K562 (cell line): ENCODE measurements at regions not wholly inside any gene's neighbourhood (a gene's known extent, or its start where the extent isn't known, plus 50 kb on each side); places are given as distances from the start of the nearest gene placed in this dataset.

Source experiments
- BRD9 ChIP-seq: fragments of 450-650 bp; IDR thresholded peaks from 2 replicates; pipeline ENCODE4 v1.6.1; 2018; ENCODE audit warnings: low read depth; ENCODE audit not compliant: partially characterized antibody
- CREBBP ChIP-seq: IDR thresholded peaks from one replicate; pipeline ENCODE4 v1.6.1; 2012; ENCODE audit warnings: low read depth, mild to moderate bottlenecking, control low read depth, inconsistent platforms, low read length
- DNMT1 ChIP-seq: fragments of 450-650 bp; IDR thresholded peaks from 2 replicates; pipeline ENCODE4 v1.6.1; 2016; ENCODE audit warnings: antibody characterized with exemption, mild to moderate bottlenecking
- FOXK2 ChIP-seq, 2 experiments: fragments of 450-650 bp; IDR thresholded peaks in 1 of 2; conservative IDR thresholded peaks in 1 of 2; 2 replicates each; pipeline ENCODE4 v1.6.1; 2016; ENCODE audit warnings: low read depth in 2 of 2, mild to moderate bottlenecking in 1 of 2
- KLF16 ChIP-seq: IDR thresholded peaks from 2 replicates; pipeline ENCODE4 v1.6.1; 2016; ENCODE audit warnings: antibody characterized with exemption
- MIER1 ChIP-seq: fragments of 450-650 bp; IDR thresholded peaks from 2 replicates; pipeline ENCODE4 v1.6.1; 2016; ENCODE audit warnings: antibody characterized with exemption, mild to moderate bottlenecking, low read depth
- NCOA1 ChIP-seq: fragments of 450-650 bp; IDR thresholded peaks from 2 replicates; pipeline ENCODE4 v1.6.1; 2016; ENCODE audit warnings: low read depth
- NFATC3 ChIP-seq: fragments of 450-650 bp; IDR thresholded peaks from 2 replicates; pipeline ENCODE4 v1.6.1; 2017; ENCODE audit warnings: mild to moderate bottlenecking
- PHF20 ChIP-seq: fragments of 450-650 bp; IDR thresholded peaks from 2 replicates; pipeline ENCODE4 v1.6.1; 2018; ENCODE audit not compliant: partially characterized antibody
- RBM39 ChIP-seq: fragments of 200-400 bp; formaldehyde crosslinking; optimal IDR thresholded peaks from 2 replicates; pipeline ENCODE3; 2018; ENCODE audit warnings: low read depth, low read length
- SNIP1 ChIP-seq: fragments of 450-650 bp; IDR thresholded peaks from 2 replicates; pipeline ENCODE4 v1.7.1; 2017; ENCODE audit warnings: low read depth, mild to moderate bottlenecking
- ZC3H8 ChIP-seq: fragments of 450-650 bp; IDR thresholded peaks from 2 replicates; pipeline ENCODE4 v1.6.1; 2017
- ZNF778 ChIP-seq: fragments of 450-650 bp; formaldehyde crosslinking; IDR thresholded peaks from 2 replicates; pipeline ENCODE4 v1.4.0; 2020; ENCODE audit warnings: mild to moderate bottlenecking, moderate library complexity
- TF ChIP-seq, protein P1 (sequence below), 2 experiments: fragments of 450-650 bp; conservative IDR thresholded peaks; 2 replicates each; pipeline ENCODE4 v1.6.1; 2017; ENCODE audit warnings: mild to moderate bottlenecking in 2 of 2, moderate library complexity in 2 of 2
- TF ChIP-seq, protein P2 (sequence below): fragments of 450-650 bp; formaldehyde crosslinking; IDR thresholded peaks from 2 replicates; pipeline ENCODE4 v1.4.0; 2020; ENCODE audit warnings: mild to moderate bottlenecking, mixed read lengths
- TF ChIP-seq, protein P3 (sequence below): fragments of 200-800 bp; sonication (Bioruptor generic); IDR thresholded peaks from 2 replicates; pipeline ENCODE4 v1.6.1; 2017; ENCODE audit warnings: missing genetic modification characterization, missing compliant biosample characterization
- TF ChIP-seq, protein P4 (sequence below): IDR thresholded peaks from 2 replicates; pipeline ENCODE4 v1.6.1; 2016; ENCODE audit warnings: missing genetic modification characterization, missing compliant biosample characterization
- TF ChIP-seq, protein P5 (sequence below): fragments of 450-650 bp; formaldehyde crosslinking; IDR thresholded peaks from 2 replicates; pipeline ENCODE4 v1.4.0; 2022; ENCODE audit warnings: missing genetic modification characterization
- TF ChIP-seq, protein P6 (sequence below), 3 experiments: IDR thresholded peaks in 2 of 3; conservative IDR thresholded peaks in 1 of 3; 2 replicates each; pipeline ENCODE4 v1.5.1; 2011 to 2012; ENCODE audit warnings: low read length in 3 of 3, mild to moderate bottlenecking in 3 of 3, control low read depth in 2 of 3, improper control_type of control experiment in 1 of 3, inconsistent platforms in 1 of 3, low read depth in 1 of 3, mixed read lengths in 1 of 3, moderate library complexity in 1 of 3; ENCODE audit not compliant: insufficient read depth in 2 of 3

DNA sequence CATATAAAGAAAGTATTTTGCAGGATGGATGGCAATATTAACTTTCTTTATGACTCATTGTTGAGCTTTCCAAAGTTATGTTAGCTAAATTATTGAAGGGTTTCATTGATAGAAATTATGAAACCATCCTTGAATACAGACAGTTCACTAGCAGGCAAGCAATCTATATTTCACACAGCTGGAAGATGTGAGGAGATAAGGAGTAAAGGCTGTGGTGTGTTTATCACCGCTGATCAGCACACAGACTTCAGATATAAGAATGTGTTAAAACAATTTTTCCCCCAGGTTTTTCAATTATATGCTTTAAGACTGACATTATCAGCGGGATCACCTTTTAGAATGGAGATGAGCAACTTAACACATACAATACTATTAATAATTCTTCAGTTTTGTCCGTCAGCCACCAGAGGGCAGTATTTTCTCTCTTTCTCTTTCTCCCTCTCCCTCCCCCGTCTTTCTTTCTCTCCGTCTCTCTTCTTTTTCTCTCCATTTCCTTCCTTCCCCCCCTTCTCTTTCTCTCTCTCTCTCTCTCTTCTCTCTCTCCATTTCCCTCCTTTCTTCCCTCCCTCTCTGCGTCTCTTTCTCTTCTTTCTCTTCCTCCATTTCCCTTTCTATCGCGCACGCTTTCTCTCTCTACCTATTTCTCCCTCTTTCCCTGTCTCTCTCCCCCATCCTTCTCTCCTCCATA is 62.9 kb upstream of the FAM171A1 start (continued):
- TF ChIP-seq, protein P1, sequence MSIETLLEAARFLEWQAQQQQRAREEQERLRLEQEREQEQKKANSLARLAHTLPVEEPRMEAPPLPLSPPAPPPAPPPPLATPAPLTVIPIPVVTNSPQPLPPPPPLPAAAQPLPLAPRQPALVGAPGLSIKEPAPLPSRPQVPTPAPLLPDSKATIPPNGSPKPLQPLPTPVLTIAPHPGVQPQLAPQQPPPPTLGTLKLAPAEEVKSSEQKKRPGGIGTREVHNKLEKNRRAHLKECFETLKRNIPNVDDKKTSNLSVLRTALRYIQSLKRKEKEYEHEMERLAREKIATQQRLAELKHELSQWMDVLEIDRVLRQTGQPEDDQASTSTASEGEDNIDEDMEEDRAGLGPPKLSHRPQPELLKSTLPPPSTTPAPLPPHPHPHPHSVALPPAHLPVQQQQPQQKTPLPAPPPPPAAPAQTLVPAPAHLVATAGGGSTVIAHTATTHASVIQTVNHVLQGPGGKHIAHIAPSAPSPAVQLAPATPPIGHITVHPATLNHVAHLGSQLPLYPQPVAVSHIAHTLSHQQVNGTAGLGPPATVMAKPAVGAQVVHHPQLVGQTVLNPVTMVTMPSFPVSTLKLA (conservative IDR thresholded peaks at IDR 0.05): peak in 1 of 2 experiments; percentile 43; a peak in 2 of 4 replicates
- TF ChIP-seq CREBBP (no peak), FOXK2 (conservative IDR thresholded peaks at IDR 0.05 in 1 of 2, IDR thresholded peaks at IDR 0.05 in 1 of 2; ENCODE audit: low read depth in 2 of 2) (peak in 1 of 2 experiments; percentile 46; a peak in 1 of 4 replicates), KLF16 (peak; percentile 30; the same call in 1 of the 2 replicates), RBM39 (peak; percentile 95), NFATC3 (peak; percentile 85), ZC3H8 (peak; percentile 92; the same call in 1 of the 2 replicates), DNMT1 (peak; percentile 90; the same call in 1 of the 2 replicates), PHF20 (peak; percentile 55), BRD9 (peak; percentile 97), ZNF778 (CRISPR knock-in tag) (no peak), MIER1 (peak; percentile 73; the same call in 1 of the 2 replicates), NCOA1 (0 out of 2 replicates have a peak, but pooled peaks have one; percentile 53), SNIP1 (peak; percentile 72; the same call in 1 of the 2 replicates)
- TF ChIP-seq, protein P2, sequence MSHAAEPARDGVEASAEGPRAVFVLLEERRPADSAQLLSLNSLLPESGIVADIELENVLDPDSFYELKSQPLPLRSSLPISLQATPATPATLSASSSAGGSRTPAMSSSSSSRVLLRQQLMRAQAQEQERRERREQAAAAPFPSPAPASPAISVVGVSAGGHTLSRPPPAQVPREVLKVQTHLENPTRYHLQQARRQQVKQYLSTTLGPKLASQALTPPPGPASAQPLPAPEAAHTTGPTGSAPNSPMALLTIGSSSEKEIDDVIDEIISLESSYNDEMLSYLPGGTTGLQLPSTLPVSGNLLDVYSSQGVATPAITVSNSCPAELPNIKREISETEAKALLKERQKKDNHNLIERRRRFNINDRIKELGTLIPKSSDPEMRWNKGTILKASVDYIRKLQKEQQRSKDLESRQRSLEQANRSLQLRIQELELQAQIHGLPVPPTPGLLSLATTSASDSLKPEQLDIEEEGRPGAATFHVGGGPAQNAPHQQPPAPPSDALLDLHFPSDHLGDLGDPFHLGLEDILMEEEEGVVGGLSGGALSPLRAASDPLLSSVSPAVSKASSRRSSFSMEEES (CRISPR knock-in tag): no peak
- TF ChIP-seq, protein P3, sequence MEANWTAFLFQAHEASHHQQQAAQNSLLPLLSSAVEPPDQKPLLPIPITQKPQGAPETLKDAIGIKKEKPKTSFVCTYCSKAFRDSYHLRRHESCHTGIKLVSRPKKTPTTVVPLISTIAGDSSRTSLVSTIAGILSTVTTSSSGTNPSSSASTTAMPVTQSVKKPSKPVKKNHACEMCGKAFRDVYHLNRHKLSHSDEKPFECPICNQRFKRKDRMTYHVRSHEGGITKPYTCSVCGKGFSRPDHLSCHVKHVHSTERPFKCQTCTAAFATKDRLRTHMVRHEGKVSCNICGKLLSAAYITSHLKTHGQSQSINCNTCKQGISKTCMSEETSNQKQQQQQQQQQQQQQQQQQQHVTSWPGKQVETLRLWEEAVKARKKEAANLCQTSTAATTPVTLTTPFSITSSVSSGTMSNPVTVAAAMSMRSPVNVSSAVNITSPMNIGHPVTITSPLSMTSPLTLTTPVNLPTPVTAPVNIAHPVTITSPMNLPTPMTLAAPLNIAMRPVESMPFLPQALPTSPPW (CRISPR knock-in tag): peak; percentile 66
- TF ChIP-seq, protein P4, sequence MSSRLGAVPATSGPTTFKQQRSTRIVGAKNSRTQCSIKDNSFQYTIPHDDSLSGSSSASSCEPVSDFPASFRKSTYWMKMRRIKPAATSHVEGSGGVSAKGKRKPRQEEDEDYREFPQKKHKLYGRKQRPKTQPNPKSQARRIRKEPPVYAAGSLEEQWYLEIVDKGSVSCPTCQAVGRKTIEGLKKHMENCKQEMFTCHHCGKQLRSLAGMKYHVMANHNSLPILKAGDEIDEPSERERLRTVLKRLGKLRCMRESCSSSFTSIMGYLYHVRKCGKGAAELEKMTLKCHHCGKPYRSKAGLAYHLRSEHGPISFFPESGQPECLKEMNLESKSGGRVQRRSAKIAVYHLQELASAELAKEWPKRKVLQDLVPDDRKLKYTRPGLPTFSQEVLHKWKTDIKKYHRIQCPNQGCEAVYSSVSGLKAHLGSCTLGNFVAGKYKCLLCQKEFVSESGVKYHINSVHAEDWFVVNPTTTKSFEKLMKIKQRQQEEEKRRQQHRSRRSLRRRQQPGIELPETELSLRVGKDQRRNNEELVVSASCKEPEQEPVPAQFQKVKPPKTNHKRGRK (tag): peak; percentile 100
- TF ChIP-seq, protein P5, sequence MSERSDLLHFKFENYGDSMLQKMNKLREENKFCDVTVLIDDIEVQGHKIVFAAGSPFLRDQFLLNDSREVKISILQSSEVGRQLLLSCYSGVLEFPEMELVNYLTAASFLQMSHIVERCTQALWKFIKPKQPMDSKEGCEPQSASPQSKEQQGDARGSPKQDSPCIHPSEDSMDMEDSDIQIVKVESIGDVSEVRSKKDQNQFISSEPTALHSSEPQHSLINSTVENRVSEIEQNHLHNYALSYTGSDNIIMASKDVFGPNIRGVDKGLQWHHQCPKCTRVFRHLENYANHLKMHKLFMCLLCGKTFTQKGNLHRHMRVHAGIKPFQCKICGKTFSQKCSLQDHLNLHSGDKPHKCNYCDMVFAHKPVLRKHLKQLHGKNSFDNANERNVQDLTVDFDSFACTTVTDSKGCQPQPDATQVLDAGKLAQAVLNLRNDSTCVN (CRISPR knock-in tag): peak; percentile 96
- TF ChIP-seq, protein P6, sequence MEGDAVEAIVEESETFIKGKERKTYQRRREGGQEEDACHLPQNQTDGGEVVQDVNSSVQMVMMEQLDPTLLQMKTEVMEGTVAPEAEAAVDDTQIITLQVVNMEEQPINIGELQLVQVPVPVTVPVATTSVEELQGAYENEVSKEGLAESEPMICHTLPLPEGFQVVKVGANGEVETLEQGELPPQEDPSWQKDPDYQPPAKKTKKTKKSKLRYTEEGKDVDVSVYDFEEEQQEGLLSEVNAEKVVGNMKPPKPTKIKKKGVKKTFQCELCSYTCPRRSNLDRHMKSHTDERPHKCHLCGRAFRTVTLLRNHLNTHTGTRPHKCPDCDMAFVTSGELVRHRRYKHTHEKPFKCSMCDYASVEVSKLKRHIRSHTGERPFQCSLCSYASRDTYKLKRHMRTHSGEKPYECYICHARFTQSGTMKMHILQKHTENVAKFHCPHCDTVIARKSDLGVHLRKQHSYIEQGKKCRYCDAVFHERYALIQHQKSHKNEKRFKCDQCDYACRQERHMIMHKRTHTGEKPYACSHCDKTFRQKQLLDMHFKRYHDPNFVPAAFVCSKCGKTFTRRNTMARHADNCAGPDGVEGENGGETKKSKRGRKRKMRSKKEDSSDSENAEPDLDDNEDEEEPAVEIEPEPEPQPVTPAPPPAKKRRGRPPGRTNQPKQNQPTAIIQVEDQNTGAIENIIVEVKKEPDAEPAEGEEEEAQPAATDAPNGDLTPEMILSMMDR (IDR thresholded peaks at IDR 0.05 in 2 of 3, conservative IDR thresholded peaks at IDR 0.05 in 1 of 3; ENCODE audit: insufficient read depth in 2 of 3, low read depth in 1 of 3, low read length in 3 of 3): peak; percentile 55 to 83 (median 61); a peak in 5 of 6 replicates
